Esophagus squamous epithelium (tissue), 4 donors: ENCODE measurements at regions not wholly inside any gene's neighbourhood (a gene's known extent, or its start where the extent isn't known, plus 50 kb on each side); places are given as distances from the start of the nearest gene placed in this dataset.

Experiments used
- POLR2A ChIP-seq, 4 donors: fragments of 450-650 bp; IDR thresholded peaks; one replicate each; pipeline ENCODE4 v1.6.1; 2017; ENCODE audit warnings: antibody characterized with exemption in 4 of 4, mild to moderate bottlenecking in 4 of 4, moderate library complexity in 3 of 4
- TF ChIP-seq, protein P1 (sequence below), 6 experiments: fragments of 450-650 bp in 4 of 6; fragments of 200-600 bp in 2 of 6; sonication (generic) in 2 of 6; IDR thresholded peaks; one replicate each; pipeline ENCODE4 v1.5.1; 2016 to 2019; ENCODE audit warnings: antibody characterized with exemption in 6 of 6, mild to moderate bottlenecking in 4 of 6, moderate library complexity in 4 of 6

DNA sequence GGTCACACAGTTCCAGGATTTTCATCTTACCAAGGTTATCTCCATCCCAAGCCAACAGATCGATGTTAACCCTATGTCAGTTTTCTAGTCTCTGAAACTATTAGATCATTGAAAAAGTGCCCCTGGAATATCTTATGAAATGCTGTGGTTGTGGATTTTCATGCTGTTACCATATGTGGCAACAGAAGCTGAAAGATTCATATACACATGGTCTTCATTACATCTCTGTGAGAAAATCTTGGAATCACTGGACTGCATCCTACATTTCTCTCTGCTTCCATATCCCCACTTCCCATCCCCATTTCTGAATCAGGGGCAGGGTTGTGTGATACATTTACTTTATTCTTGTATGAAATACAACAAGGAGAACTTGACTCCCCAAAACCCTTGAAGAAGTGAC, 146.1 kb downstream of the SLC16A9 start:
- TF ChIP-seq, protein P1, sequence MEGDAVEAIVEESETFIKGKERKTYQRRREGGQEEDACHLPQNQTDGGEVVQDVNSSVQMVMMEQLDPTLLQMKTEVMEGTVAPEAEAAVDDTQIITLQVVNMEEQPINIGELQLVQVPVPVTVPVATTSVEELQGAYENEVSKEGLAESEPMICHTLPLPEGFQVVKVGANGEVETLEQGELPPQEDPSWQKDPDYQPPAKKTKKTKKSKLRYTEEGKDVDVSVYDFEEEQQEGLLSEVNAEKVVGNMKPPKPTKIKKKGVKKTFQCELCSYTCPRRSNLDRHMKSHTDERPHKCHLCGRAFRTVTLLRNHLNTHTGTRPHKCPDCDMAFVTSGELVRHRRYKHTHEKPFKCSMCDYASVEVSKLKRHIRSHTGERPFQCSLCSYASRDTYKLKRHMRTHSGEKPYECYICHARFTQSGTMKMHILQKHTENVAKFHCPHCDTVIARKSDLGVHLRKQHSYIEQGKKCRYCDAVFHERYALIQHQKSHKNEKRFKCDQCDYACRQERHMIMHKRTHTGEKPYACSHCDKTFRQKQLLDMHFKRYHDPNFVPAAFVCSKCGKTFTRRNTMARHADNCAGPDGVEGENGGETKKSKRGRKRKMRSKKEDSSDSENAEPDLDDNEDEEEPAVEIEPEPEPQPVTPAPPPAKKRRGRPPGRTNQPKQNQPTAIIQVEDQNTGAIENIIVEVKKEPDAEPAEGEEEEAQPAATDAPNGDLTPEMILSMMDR (IDR thresholded peaks at IDR 0.05): no peak
- no peak for TF ChIP-seq POLR2A (IDR thresholded peaks at IDR 0.05)
